ENCODE measurements at regions not wholly inside any gene's neighbourhood (a gene's known extent, or its start where the extent isn't known, plus 50 kb on each side); places are given as distances from the start of the nearest gene placed in this dataset.

DNA sequence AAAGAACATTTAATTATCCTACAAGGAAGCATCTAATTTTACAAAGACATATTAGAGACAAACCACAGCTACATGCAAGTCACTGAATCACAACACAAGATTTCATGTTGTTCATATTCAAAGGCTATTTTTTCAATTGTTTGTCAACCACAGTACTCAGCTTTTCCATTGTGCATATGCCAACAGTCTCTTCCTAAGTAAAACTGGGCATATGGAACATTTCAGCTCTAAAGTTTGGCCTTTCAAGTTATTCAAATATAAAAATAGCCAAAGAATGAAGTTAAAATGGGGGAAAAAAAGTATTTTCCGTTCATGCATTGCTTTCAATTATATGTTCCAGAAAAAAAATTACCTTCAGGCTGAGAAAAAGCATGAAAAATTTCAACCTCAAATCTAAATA, 537.9 kb downstream of the PLXDC2 start:
- TF ChIP-seq, protein P1, sequence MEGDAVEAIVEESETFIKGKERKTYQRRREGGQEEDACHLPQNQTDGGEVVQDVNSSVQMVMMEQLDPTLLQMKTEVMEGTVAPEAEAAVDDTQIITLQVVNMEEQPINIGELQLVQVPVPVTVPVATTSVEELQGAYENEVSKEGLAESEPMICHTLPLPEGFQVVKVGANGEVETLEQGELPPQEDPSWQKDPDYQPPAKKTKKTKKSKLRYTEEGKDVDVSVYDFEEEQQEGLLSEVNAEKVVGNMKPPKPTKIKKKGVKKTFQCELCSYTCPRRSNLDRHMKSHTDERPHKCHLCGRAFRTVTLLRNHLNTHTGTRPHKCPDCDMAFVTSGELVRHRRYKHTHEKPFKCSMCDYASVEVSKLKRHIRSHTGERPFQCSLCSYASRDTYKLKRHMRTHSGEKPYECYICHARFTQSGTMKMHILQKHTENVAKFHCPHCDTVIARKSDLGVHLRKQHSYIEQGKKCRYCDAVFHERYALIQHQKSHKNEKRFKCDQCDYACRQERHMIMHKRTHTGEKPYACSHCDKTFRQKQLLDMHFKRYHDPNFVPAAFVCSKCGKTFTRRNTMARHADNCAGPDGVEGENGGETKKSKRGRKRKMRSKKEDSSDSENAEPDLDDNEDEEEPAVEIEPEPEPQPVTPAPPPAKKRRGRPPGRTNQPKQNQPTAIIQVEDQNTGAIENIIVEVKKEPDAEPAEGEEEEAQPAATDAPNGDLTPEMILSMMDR (IDR thresholded peaks at IDR 0.05; ENCODE audit: low read depth, low read length, missing input control), result no peak
- no peak for TF ChIP-seq HNF4G (IDR thresholded peaks at IDR 0.05)
- TF ChIP-seq RAD21 (IDR thresholded peaks at IDR 0.05), result no peak

Data from liver (tissue), 3 donors.